Thoracic aorta (tissue), 2 donors: ENCODE measurements at regions not wholly inside any gene's neighbourhood (a gene's known extent, or its start where the extent isn't known, plus 50 kb on each side); places are given as distances from the start of the nearest gene placed in this dataset.

Experiments
- ATAC-seq: fragments of 150-250 bp; one replicate; pipeline ENCODE4 v1.8.0; 2017; ENCODE audit warnings: low read depth; ENCODE audit not compliant: insufficient number of reproducible peaks, low FRiP score
- DNase-seq: peaks from one replicate; pipeline ENCODE4 v3.0.0-alpha.2; 2020; ENCODE audit warnings: low spot score
- H3K27ac ChIP-seq, 2 donors: fragments of 200-600 bp; sonication (generic); 1 replicate in 1 of 2; 2 replicates in 1 of 2; pipeline ENCODE4 v1.5.1; 2016; ENCODE audit warnings: mild to moderate bottlenecking in 2 of 2, moderate library complexity in 2 of 2
- H3K27me3 ChIP-seq: fragments of 200-600 bp; sonication (generic); replicated peaks from 2 replicates; pipeline ENCODE4 v1.6.0; 2016; ENCODE audit warnings: mild to moderate bottlenecking; ENCODE audit not compliant: insufficient read depth
- H3K36me3 ChIP-seq: fragments of 200-600 bp; sonication (generic); one replicate; pipeline ENCODE4 v1.5.1; 2016
- H3K4me1 ChIP-seq, 2 donors: fragments of 200-600 bp; sonication (generic); 1 replicate in 1 of 2; 2 replicates in 1 of 2; pipeline versions ENCODE4 v1.5.1 to v1.6.0; 2016; ENCODE audit warnings: low read depth in 2 of 2, mild to moderate bottlenecking in 1 of 2; ENCODE audit not compliant: control insufficient read depth in 1 of 2
- H3K4me3 ChIP-seq: fragments of 200-600 bp; sonication (generic); 2 replicates; pipeline ENCODE4 v1.5.1; 2016; ENCODE audit warnings: mild to moderate bottlenecking
- H3K9me3 ChIP-seq: fragments of 200-600 bp; sonication (generic); 2 replicates; pipeline ENCODE4 v1.5.1; 2016
- TF ChIP-seq, protein P1 (sequence below): fragments of 200-600 bp; sonication (generic); IDR thresholded peaks from one replicate; pipeline ENCODE4 v1.5.1; 2019; ENCODE audit warnings: antibody characterized with exemption

DNA sequence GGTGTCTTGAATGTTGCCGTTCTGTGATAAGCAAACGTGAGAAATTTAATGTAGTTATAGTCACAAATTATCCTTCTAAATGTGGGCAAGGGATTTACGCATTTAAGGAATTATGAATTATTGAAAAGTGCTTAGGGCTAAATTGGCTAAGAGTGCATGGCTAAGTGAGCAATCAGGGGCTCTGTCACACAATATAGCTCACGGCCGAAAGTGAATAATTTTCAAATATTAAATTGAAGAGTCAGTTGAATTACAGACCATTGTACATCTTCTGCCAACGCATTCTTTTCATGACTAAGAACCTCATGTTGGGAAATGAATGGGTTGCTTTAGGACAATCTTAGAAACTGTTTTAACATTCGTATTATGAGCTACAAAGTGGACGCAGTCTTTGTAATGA lies 1832.9 kb upstream of the LRRTM1 start:
- TF ChIP-seq, protein P1, sequence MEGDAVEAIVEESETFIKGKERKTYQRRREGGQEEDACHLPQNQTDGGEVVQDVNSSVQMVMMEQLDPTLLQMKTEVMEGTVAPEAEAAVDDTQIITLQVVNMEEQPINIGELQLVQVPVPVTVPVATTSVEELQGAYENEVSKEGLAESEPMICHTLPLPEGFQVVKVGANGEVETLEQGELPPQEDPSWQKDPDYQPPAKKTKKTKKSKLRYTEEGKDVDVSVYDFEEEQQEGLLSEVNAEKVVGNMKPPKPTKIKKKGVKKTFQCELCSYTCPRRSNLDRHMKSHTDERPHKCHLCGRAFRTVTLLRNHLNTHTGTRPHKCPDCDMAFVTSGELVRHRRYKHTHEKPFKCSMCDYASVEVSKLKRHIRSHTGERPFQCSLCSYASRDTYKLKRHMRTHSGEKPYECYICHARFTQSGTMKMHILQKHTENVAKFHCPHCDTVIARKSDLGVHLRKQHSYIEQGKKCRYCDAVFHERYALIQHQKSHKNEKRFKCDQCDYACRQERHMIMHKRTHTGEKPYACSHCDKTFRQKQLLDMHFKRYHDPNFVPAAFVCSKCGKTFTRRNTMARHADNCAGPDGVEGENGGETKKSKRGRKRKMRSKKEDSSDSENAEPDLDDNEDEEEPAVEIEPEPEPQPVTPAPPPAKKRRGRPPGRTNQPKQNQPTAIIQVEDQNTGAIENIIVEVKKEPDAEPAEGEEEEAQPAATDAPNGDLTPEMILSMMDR = no peak
- no peak overlapping the region for H3K4me3 ChIP-seq
- ATAC-seq (no peak), DNase-seq (no peak)
- H3K36me3 ChIP-seq = no peaks in the 10 kb centered on the region
- H3K9me3 ChIP-seq = no peaks in the 10 kb centered on the region
- H3K27me3 ChIP-seq = no peaks in the 10 kb centered on the region
- H3K27ac ChIP-seq = no peak overlapping the region
- H3K4me1 ChIP-seq = no peaks in the 10 kb centered on the region

DNA sequence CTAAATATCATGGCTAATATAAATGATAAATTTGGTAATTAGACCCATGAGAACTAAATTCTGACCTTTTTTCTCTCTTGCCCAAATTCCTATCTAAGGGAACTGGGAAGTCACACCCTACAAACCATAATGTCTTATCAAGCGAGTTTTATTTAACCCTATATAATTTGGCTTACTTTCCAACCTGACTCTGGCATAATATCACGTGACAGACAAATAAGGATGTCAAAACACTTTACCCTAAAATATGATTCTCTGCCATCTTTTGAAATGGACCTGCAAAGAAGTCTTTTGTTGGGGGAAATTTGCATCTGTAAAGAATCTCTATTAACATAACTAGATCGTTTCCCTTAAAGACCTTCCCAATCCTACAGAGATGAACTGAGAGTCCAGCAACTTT lies 1823.5 kb upstream of the LRRTM1 start:
- no peaks in the 10 kb centered on the region for H3K27me3 ChIP-seq
- TF ChIP-seq, protein P1 = no peak
- DNase-seq (no peak), ATAC-seq (no peak)
- H3K27ac ChIP-seq = no peak overlapping the region
- no peaks in the 10 kb centered on the region for H3K9me3 ChIP-seq
- no peak overlapping the region for H3K4me3 ChIP-seq
- no peaks in the 10 kb centered on the region for H3K4me1 ChIP-seq
- no peaks in the 10 kb centered on the region for H3K36me3 ChIP-seq

DNA sequence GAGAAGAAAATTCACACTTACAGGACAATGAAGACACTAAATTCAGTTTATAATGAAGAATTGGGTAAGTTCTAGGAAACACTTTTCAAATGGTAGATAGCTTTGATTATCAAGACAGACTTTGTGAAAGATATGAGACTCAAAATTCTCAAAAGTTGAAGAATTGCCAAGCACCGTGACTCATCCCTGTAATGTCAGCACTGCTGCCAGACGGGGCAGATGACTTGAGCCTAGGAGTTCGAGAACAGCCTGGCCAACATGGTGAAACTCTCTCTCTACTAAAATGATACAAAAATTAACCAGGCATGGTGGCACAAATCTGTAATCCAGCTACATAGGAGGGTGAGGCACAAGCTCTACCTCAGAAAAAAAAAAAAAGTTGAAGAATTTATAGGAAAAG lies 1820.1 kb upstream of the LRRTM1 start:
- TF ChIP-seq, protein P1 = no peak
- ATAC-seq (no peak), DNase-seq (no peak)
- Histone ChIP-seq H3K27me3 (no peaks in the 10 kb centered on the region), H3K36me3 (no peaks in the 10 kb centered on the region), H3K27ac (no peak overlapping the region), H3K9me3 (no peaks in the 10 kb centered on the region), H3K4me3 (no peak overlapping the region), H3K4me1 (no peaks in the 10 kb centered on the region)

DNA sequence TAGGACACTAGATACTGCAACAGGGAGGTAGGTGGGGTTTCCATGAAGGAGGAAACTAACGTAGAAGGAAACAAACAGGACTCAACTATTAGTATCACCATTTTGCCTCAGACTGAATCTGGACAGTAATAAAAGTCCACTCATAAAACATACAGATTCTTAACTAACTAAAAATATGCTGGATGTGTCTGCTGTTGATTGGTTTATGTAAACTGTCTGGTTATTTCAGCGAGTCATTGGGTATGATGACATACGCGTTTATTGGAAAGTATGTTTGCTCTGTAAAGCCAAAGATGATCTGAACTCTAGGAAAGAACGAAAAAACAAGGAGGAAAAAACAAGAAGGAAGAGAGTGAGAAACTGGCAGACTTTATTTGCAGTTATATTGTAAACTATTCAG lies 1816.1 kb upstream of the LRRTM1 start:
- Histone ChIP-seq H3K27ac (no peak overlapping the region), H3K9me3 (no peaks in the 10 kb centered on the region), H3K36me3 (no peaks in the 10 kb centered on the region), H3K4me1 (no peaks in the 10 kb centered on the region), H3K4me3 (no peak overlapping the region), H3K27me3 (no peaks in the 10 kb centered on the region)
- TF ChIP-seq, protein P1 = no peak
- DNase-seq = no peak
- no peak for ATAC-seq

DNA sequence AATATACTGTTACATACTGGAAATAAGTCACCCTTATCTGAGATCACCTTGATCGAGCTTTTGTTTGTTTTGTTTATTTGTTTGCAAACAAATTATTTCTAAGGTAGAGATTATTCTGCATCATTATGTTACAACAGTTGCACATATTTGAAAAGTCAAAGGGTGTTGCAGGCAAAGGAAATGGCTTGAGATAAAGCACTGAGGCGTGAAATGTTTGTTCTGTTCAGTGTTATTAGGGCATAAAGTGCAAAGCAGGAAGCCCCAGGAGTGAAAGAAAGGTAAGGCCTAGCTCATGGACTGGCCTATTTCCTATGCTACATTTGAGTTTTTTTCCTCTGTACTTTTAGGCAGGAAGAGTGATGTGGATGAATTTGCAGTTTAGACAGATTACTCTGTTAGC lies 1815.6 kb upstream of the LRRTM1 start:
- H3K36me3 ChIP-seq = no peaks in the 10 kb centered on the region
- no peak for ATAC-seq

More for the DNA sequence above, 1815.6 kb upstream of the LRRTM1 start:
- TF ChIP-seq, protein P1 = no peak
- H3K27me3 ChIP-seq = no peaks in the 10 kb centered on the region
- no peak for DNase-seq
- H3K4me3 ChIP-seq = no peak overlapping the region
- H3K4me1 ChIP-seq = no peaks in the 10 kb centered on the region
- H3K27ac ChIP-seq = no peak overlapping the region
- H3K9me3 ChIP-seq = no peaks in the 10 kb centered on the region
